DOHH2 (cell line): ENCODE measurements at regions not wholly inside any gene's neighbourhood (a gene's known extent, or its start where the extent isn't known, plus 50 kb on each side); places are given as distances from the start of the nearest gene placed in this dataset.

Experiments
- CTCF ChIP-seq: fragments of 200-600 bp; sonication (generic); IDR thresholded peaks from one replicate; pipeline ENCODE4 v1.5.1; 2014; ENCODE audit warnings: antibody characterized with exemption, mild to moderate bottlenecking, low read depth, low read length; ENCODE audit not compliant: poor library complexity, severe bottlenecking
- EZH2phosphoT487 ChIP-seq: fragments of 200-600 bp; sonication (generic); IDR thresholded peaks from 2 replicates; pipeline ENCODE4 v1.6.1; 2017; ENCODE audit warnings: borderline replicate concordance, mild to moderate bottlenecking, antibody characterized with exemption, low read length, moderate library complexity, mixed read lengths

- no peak for TF ChIP-seq CTCF
- no peak for TF ChIP-seq EZH2phosphoT487
Measured at GRCh38 chr2:150097901-150098531, 389.5 kb downstream of the RND3 start.
